ENCODE measurements at regions not wholly inside any gene's neighbourhood (a gene's known extent, or its start where the extent isn't known, plus 50 kb on each side); places are given as distances from the start of the nearest gene placed in this dataset.
"Not testable (repeated sequence)": the region's sequence is repeated elsewhere in the genome, so short reads cannot be mapped to it uniquely, and the experiment has no call there.

DNA sequence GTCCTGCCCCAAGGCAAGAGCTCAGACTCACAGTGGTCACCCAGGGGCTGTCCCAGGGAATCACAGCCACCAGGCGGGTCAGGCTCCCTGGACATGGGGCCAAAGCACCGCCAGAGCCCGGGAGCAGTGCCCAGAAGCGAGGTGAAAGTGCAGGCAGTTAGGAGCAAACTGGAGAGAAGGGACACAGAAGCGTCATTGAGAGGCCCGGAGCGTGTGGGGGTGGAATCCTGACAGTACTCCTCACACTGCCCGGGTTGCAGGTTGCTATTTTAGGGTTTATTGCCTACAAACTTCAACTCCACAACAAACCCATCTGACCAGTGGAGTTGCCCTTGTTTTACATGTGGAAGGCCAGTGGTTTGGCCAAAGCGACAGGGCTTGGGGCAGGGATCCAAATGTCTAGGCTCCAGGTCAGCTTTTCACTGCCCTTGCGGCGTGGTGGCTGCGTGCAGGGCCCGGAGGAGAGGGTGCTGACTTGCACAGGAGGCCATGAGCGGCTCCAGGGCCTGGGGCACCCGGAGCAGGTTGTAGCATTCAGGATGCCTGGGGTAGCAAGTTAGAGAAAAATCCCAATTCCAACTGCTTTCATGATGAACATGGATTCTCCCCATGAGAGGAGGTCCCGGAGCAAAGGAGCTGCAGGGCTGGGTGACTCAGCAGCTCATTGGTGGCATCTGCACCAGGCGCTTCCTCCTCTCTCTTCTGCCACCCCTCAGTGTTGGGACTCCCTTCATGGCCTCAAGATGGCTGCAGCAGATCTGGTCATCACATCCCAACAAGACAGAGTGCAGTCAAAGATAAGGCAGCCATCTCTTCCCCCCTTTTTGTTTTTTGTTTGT lies 112.3 kb upstream of the NCOR2 start:
- peak; percentile 85 for DNase-seq (ENCODE audit: low spot score)
- intact Hi-C loops (cut with DNase I) = loop anchor here in 1 of 2 donors (5.0 to 10.0 kb wide), 2 partner anchors 112 to 295 kb away; partner anchors contain the start of gene NCOR2

DNA sequence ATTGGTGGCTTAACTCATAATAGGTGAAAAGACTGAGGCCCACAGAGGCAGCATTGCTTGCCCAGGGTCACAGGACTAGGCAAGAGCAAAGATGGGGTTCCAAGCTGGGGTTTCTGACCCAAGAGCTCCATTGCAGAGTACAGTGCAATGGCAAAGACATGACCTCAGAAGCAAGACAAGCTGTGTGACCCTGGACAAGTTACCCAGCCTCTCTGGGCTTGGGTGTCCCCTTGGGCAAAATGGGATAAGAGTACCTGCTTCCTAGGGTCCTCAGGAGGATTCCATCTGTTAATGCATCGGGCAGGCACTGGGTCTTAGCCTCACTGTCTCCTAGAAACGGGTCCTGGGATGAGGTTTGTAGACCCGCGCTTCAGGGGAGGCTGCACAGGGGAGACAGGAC lies 111.6 kb upstream of the NCOR2 start:
- intact Hi-C loops (cut with DNase I) = no loop called here
- DNase-seq (ENCODE audit: low spot score) = no peak

DNA sequence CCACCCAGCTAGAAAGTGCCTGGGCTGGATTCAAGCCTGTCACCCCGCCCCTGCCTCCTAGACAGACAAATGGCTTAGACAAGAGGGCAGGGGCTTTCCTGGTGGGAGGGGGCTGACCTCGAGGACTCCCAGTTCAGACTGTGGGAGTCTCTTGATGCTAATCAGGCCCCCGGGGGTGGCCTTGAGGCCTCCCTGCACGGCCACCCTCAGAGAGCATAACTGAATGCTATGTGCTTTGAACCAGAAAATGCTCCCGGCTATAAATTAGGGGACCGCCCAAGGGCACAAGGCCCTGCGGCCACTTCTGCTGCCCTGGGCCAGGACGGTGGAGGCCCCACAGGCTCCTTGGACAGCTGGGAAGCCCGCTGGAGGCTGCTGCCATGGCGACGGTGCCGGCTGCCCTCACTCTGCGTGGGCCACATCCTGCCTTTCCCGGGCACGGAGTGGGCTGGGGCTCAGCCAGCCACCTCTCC lies 111.0 kb upstream of the NCOR2 start:
- intact Hi-C loops (cut with DNase I) = no loop called here
- no peak for DNase-seq (ENCODE audit: low spot score)

DNA sequence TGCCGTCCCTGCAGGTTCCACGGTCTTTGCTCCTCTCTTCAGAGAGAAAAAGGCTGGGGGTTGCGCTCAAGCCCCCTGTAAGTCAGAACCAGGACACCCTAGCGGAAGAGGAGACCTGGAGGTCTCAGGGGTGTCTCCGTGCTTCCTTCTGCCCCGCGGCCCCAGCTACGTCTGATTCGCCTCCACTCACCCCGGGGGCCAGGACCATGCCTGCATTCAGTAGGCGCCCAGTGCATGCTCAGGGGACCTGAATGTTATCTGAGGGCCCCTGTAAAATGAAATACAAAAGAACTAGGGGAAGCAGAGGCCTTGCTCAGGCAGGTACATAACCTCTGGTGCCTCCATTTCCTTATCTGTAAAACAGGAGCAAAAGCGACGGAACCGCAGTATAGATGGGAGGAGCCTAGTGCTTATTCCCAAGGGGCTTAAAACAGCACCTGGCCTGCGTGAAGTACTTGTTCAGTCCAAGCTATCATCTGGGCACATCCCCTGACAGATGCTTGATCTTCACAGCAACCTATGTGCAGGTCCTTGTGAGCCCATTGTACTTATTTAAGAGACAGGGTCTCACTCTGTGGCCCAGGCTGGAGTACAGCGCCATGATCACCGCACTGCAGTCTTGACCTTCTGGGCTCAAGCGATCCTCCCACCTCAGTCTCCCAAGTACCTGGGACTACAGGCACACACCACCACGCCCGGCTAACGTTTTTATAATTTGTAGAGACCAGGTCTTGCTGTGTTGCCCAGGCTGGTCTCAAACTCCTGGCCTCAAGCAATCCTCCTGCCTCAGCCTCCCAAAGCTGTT lies 110.3 kb upstream of the NCOR2 start:
- intact Hi-C loops (cut with DNase I) = no loop called here
- no peak for DNase-seq (ENCODE audit: low spot score)

DNA sequence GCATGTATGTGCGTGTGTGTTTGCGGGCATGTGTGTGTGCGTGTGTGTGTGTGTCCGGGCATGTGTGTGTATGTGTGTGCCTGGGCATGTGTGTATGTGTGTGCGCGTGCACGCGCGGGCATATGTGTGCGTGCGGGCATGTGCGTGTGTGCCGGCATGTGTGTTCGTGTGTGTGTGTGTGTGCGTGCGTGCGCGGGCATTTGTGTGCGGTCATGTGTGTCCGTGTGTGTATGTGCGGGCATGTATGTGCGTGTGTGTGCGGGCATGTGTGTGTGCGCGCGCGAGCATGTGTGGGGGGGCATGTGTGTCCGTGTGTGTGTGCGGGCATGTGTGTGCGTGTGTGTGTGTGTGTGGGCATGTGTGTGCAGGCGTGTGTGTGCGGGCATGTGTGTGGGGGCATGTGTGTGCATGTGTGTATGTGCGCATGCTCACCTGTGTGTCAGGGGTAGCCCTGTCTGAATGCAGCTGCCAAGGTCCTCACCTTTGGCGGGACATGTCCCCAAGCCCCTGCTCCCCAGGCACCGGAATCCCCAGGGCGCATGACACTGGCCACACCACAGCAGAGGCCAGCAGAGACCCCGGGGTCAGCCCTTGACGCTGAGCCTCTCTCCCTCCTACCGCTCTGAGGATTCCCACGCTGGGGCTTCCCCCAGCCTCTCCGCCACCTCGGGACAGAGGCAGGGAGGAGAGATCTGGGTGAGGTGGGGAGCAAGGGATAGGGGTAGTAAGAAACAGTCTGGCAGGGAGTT lies 109.5 kb upstream of the NCOR2 start:
- intact Hi-C loops (cut with DNase I) = no loop called here
- no peak for DNase-seq (ENCODE audit: low spot score)

DNA sequence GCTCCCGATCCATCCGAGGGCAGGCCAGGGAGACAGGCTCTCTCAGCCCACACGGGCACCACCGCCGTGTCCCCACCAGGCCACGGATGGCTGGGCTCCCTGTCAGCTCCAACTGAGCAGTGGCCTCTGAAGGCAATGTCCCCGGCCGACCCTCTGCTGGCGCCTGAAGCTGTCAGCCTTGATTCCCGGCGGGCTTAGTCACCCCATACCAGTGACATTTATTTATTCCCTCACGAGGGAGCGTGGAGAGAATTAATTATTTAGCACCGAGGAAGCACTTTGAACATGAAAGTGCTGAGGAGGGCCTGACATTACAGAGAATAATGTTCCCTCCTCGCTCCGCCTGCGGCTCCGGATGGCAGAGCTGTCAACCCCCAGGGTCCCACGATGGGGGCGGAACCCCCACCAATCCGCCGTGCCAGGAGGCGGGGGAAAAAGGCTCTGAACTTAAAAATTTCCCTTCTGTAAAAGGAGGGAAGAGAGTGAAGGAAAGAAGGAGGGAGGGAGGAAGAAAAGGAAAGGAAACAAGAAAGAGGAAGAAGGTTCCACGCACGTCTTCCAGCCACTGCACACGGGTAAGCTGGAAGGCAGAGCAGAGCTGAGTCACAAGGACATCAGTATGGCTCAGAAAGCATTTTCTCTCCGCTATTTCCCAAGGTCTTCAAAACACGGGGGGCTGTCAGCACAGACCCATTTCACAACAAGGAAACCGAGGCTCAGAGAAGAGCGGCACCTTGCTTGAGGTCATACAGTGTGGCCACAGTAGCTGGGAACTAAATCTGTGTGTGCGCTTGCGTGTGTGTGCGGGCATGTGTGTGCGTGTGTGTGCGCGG lies 108.7 kb upstream of the NCOR2 start:
- no peak for DNase-seq (ENCODE audit: low spot score)

DNA sequence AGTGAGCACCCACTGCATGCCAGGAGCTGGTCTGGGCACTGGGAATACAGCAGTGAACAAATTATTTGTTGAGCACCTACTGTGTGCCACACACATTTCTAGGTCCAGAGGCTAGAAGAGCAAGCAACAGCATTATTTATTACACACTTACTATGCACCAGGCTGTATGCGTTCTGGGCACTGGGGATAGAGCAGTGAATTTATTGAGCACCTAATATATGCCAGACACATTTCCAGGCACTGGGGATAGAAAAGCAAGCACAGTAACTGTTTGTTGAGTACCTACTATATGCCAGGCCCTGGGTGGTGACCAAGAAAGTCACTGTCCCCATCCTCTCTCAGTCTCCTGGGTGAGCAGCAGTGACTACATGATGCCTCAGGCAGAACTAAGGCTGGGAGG lies 107.5 kb upstream of the NCOR2 start:
- no peak for DNase-seq (ENCODE audit: low spot score)
- intact Hi-C loops (cut with DNase I) = no loop called here

More for the DNA sequence above, 108.7 kb upstream of the NCOR2 start:
- intact Hi-C loops (cut with DNase I) = no loop called here

DNA sequence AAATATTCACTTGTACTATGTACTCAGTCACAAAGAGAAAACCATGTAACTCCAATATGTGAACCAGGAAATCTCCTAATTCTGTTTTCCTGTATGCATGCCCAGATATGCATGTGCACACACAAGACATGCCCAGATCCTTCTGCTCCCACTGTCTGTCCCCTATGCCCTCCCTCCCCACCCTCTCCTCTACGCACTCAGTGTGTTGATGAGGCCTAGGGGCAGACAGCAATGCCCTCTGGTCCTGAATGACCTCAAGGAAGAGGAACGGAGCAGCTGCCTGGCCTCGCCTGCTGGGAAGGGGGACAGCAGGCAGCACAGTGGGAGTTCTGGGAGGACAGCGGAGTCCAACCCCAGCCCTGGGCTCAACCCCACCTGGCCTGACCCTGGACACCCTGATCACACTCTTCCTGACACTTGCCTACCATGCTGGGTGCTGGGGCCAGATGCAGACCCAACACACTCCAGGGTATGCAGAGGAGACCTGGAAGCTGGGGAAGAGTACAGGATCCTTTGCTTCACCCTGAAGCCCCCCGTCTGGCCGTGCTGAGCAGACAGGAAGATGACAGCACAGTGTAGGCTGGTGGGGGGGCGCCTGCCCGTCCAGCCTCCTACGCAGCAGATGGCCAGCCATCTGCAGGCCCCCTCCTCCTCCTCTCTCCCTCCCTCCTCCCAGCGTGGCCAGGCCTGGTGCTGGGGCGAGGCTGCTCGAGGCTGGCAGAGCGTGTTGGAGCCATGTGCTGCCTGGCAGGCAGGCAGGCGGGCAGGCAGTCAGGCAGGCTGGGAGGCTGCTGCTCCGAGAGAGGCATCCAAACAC lies 106.6 kb upstream of the NCOR2 start:
- intact Hi-C loops (cut with DNase I) = no loop called here
- DNase-seq (ENCODE audit: low spot score) = no peak

DNA sequence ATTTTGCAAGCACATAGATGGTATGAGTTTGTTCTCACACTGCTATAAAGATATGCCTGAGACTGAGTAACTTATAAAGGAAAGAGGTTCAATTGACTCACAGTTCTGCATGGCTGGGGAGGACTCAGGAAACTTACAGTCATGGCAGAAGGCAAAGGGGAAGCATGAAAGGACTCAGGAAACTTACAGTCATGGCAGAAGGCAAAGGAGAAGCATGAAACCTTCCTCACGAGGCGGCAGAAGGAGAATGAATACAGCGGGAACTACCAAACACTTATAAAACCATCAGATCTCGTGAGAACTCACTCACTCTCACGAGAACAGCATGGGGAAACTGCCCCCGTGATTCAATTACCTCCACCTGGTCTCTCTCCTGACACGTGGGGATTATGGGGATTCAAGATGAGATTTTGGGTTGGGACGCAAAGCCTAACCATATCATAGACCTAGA lies 101.9 kb upstream of the NCOR2 start:
- intact Hi-C loops (cut with DNase I) = not testable (repeated sequence)

DNA sequence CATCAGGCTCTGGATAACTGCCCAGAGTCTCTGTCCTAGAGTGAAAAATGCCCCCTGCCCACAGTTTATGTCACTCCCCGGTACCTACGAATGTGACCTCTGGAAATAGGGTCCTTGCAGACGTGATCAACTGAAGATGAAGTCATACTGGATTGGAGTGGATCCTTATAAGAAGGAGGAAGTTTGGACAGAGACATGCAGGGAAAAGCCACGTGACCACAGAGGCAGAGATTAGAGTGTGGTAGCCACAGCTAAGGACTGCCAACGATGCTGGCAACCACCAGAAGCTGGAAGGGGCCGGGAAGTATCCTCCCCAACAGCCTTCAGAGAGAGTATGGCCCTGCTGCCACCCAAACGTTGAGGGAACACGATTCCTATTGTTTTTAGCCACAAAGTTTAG lies 101.2 kb upstream of the NCOR2 start:
- DNase-seq (ENCODE audit: low spot score) = no peak
- intact Hi-C loops (cut with DNase I) = no loop called here

More for the DNA sequence above, 101.9 kb upstream of the NCOR2 start:
- DNase-seq (ENCODE audit: low spot score) = not testable (repeated sequence)

DNA sequence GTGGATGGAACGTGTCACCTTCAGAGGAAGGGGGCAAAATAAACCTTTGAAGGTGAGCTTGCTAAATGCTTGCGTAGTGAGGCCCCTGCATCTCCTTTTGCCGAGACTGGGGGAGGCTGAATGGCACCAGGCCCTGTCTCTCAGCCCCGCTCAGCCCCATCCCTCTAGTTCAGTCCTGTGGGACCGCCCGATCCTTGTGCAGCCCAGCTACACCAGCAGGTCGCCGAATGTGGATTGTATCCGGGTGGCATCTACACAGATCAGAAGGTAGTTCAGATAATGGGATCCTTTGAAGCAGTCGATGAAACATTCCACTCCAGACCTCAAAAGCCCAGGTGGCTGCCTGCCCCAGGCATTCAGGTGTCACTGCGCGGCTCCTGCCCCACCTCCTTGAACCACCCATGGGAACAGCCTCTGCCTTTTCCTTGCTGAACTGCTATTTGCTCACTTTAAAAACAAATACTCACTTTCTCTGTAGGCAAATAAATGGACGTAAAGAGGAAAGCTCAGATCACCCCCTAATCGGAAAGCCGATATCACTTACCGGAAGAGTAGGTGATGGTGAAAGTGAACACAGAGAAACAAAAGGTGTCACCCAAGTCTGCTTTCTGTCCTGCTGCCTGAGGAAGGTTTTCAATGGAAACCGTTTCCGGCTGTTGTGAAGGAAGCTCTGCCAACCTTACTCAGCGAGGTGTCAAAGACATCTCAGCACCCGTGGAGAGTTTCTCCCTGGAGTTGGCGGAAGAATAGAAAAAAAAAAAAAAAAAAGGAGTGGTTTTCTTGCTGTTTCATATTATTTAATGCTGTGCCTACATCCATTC lies 100.3 kb upstream of the NCOR2 start:
- DNase-seq (ENCODE audit: low spot score) = no peak
- intact Hi-C loops (cut with DNase I) = no loop called here

DNA sequence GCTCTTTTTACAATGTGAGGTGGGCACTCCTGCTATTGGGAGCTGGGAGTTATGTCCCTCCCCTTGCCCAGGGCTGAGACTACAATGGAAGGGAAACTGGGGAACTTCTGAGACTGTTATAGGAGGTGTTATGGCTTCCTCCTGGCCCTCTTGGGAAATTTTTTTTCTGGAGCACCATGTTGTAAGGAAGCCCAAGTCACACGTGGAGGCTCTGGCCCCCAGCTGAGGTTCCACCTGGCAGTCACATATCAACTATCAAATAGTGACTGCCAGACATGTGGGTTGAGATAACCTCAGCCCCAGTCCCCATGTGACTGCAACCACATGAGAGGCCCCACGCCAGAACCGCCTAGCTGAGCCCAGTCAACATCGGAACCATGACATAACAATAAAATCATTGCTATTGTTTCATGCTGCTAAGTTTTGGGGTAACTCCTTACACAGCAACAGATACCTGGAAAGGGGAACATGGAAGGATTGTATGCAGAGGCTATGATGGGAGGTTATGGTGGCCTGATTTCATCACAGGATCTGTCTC lies 99.4 kb upstream of the NCOR2 start:
- DNase-seq (ENCODE audit: low spot score) = no peak
- intact Hi-C loops (cut with DNase I) = no loop called here

DNA sequence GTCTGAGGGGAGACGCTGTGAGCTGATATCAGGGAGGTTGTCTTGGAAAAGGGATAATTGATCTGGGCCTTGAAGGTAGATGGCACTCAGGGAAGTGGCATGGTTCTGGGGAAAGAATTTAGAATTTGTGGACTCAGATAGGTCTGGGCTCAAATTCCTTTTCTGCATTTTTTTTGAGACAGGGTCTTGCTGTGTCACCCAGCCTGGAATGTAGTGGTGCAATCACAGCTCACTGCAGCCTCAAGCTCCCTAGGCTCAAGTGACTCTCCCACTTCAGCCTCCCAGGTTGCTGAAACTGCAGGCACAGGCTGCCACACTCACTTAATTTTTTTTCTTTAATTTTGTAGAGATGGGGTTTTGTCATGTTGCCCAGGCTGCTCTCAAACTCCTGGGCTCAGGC lies 98.1 kb upstream of the NCOR2 start:
- intact Hi-C loops (cut with DNase I) = no loop called here
- no peak for DNase-seq (ENCODE audit: low spot score)

DNA sequence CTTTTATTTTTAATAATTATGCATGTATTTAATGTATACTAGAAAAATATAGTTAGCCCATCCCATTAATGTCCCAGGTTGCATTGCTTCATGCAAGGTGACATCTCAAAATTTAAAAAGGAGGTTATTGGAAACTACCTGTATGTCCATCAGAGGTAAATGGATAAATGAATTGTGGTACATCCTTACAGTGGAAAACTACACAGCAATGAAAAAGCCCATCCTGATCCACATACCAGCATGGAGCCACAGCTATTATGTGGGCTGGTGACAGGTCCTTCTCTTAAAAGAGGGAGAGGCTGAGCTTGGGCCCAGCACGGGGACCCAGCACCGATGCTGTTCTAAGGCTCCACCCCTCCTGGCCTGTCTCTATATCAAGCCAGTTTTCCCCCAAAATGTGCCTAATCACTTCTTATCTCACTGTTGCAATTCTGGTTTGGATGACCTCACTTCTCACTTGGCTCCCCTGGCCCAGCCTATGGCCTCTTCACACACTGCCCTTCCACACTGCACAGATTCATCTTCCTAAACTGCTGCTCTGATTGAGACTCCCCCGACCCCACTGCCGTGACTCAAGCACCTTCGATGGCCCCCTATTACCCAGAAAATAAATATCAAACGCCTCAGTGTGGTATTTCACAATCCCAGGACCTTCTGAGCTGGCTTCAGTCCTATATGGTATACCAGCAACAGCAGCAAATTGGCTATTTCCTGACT lies 97.1 kb upstream of the NCOR2 start:
- intact Hi-C loops (cut with DNase I) = no loop called here
- no peak for DNase-seq (ENCODE audit: low spot score)

DNA sequence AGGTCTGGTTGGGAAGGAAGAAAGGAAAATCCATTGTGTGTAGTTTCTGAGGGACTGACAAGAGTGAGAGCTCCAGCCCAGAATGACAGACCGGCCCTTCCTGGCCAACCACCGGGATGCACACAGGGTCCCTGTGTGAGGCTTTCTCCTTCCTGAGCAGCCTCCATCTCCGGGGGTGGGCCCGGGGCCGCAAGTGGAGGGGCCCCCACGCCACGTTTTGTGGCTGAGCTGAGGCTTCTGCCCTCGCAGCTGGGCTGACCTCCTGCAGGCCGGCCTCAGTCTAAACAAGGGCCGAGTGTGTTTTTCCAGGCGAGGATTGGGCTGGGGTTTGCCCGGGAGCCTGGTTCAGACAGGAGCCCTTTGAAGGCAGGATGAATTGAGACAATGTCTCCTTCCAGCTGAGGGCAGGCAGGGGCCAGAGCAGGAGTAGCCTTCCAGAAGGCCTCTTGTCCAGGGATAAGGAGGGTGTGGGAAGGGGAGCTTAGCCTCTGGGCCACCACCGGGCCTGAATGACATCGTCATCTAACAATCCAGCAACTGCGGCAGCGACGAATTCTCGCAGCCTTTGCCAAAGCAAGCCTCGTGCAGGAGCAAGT lies 96.5 kb upstream of the NCOR2 start:
- intact Hi-C loops (cut with DNase I) = no loop called here
- no peak for DNase-seq (ENCODE audit: low spot score)

DNA sequence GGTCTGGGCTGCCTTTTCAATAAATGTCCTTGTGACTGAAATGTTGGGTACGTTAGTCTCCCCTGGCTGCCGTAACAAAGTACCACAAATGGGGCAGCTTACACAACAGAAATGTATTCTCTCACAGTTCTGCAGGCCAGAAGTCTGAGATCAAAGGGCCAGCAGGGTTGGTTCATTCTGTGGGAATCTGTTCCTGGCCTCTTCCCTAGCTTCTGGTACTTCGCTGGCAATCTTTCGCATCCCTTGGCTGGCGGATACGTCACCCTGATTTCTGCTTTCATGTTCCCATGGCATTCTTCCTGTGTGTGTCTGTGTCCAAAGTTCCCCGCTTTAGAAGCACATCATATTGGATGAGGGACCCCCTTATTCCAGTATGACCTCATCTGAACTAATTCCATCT lies 95.8 kb upstream of the NCOR2 start:
- no peak for DNase-seq (ENCODE audit: low spot score)
- intact Hi-C loops (cut with DNase I) = no loop called here
